ENCODE measurements at regions not wholly inside any gene's neighbourhood (a gene's known extent, or its start where the extent isn't known, plus 50 kb on each side); places are given as distances from the start of the nearest gene placed in this dataset.
A peak's percentile ranks its signal among the peaks of the same experiment; 100 is the strongest.

GRCh38 chr1:88265606-88266005 lies 418.5 kb upstream of the PKN2 start:
- DNase-seq = no peak

DNA sequence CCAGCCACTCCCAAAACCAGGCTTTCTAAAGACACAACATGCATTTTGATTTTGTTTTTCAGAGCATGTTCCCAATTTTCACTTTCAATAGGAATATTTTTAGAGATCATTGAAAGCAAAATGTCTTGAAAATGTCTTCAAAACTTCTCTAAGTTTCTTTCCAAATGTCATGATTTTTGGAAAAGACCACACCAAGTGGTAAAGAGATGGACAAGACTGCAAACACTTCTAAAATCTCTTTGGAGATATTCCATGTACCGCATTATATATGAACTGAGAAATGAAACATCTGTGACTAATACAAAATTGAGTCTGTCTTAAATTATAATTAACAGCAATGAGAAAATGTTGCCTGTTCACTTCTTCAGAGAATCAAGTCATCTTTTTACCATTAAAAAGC lies 418.0 kb upstream of the PKN2 start:
- peak; percentile 14 for DNase-seq

GRCh38 chr1:88272216-88272615 lies 411.9 kb upstream of the PKN2 start:
- DNase-seq = no peak

DNA sequence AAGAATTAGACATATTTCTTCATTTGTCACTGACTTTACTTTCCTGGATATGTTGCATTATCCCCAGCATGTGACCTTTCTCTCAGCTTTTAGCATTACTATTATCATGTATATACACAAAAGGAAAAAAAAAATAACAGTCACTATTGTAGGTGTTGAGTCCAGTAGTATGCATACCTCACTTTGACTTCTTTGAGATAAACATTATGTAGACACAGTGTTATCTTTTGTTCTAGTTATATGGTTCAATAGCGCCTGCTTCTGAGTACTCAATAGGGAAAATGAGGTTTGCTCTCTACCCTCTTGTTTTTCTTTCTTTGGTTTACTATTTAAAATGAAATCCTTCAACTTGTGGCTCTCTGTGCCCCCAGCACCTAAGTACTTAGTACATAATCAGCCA lies 409.6 kb upstream of the PKN2 start:
- no peak for DNase-seq

- DNase-seq = peak; percentile 5
Measured at GRCh38 chr1:88275259-88275862, 408.7 kb upstream of the PKN2 start.

- DNase-seq = peak; percentile 76
Measured at GRCh38 chr1:88276163-88276562, 407.9 kb upstream of the PKN2 start.

DNA sequence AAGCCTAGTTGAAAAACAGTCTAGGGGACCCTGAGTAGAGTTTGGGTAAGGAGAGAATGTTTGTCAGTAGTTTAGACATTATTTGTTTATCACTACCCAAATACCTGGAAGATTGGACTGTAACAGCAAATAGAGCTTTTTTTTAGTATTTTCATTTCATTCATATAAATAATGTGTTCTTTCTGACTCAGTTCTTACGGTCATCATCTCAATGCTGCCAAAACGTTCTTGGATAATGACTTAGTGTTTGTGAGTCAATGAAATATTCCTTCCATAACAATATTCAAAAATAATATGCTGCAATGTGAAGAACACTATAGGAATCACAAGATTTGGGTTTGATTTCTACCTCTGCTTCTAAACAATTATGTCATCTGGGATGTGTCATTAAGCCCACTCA lies 400.0 kb upstream of the PKN2 start:
- peak; percentile 3 for DNase-seq

DNA sequence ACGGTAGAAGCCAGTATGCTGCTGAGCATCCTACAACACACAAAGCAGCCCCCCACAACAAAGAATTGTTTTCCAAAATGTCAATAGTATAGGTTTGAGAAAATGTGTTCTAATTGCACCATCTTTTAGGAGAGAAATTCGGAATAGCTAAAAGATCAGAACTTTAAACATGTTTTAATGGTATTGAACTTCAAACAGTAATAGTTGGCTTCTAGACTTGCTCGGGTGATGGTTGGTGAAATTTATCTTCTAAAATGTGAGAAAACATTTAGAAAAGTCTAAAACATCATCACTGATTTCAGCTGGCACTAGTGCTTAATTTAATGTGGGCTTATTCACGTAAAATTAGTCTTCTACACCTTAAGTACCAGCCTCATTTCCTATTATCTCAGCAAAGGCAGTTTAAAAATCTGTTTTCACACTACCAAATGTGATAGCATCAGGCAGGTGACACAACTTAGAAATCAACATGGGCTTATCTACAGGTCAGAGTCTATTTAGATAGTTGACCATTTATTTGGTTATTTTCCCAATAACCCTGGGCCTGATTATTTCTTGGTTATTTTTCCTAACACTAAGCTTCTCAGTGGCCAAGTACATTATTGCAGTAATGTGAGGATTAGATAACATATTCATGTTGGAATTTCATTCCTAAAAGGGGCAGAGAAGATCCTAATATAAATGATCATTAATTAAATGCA lies 399.3 kb upstream of the PKN2 start:
- DNase-seq = no peak

GRCh38 chr1:88286716-88287115 lies 397.4 kb upstream of the PKN2 start:
- no peak for DNase-seq

GRCh38 chr1:88288571-88288970 lies 395.5 kb upstream of the PKN2 start:
- no peak for DNase-seq

DNA sequence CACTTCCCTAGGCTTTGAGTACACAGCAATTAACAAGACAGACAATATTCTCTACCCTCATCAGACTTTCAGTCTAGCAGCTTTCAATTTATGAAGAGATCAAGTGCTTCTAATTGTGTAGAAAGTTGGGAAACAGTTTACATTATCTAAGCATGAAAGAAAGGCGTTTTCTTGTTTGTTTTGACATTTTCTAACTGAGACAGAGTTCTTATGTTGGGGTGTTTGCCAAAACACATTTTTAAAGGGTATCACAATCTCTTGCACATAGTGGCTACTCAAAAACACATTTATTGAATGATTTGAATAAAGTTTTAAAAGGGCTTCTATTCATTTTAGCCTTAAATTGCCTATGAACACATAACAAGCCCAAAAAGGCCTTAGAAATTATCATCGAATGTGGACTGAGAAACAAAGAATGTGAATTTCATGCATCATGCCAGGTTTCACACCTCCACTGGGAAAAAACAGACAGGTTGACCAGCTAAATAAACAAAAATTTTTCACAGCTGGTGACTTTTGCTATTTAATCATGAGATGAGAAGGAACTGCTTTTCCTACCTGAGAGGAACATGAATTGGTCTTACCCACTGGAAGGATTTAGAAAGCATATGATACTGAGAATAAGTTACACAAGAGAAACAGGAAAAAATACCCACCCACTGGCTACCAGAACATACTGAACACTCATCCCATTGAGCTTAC lies 394.5 kb upstream of the PKN2 start:
- DNase-seq = no peak

- no peak for DNase-seq
Measured at GRCh38 chr1:88291611-88292354, 392.3 kb upstream of the PKN2 start.

DNA sequence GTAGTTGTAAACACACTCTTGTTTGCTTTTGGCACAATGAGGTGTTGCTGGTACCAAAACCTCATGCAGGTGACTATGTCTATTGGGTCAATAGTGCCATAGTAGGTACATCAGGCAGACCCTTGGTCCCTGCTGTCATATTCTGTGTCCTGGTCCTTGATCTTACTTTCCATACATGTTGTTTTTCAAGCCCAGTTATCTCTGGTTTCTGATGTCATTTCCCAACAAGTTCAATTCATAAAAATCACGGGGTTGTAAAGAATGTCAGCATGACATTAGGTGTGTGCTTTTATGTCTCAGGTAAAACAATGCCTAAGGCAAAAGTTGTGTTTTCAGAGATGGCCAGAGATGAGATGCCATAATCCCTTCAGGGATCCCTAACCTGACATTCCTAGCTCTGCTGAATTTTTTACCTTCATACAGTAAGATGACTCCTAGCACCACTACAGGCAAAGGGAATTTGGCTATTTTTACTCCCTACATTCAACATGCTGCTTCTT lies 390.3 kb upstream of the PKN2 start:
- no peak for DNase-seq

- DNase-seq = no peak
Measured at GRCh38 chr1:88296227-88296626, 387.8 kb upstream of the PKN2 start.

GRCh38 chr1:88296642-88297041 lies 387.4 kb upstream of the PKN2 start:
- DNase-seq = no peak

GRCh38 chr1:88298506-88298905 lies 385.6 kb upstream of the PKN2 start:
- peak; percentile 6 for DNase-seq

GRCh38 chr1:88300752-88301263 lies 383.3 kb upstream of the PKN2 start:
- DNase-seq = no peak

- peak; percentile 46 for DNase-seq
Measured at GRCh38 chr1:88302843-88303486, 381.1 kb upstream of the PKN2 start.

GRCh38 chr1:88311265-88311664 lies 372.8 kb upstream of the PKN2 start:
- DNase-seq = no peak

DNA sequence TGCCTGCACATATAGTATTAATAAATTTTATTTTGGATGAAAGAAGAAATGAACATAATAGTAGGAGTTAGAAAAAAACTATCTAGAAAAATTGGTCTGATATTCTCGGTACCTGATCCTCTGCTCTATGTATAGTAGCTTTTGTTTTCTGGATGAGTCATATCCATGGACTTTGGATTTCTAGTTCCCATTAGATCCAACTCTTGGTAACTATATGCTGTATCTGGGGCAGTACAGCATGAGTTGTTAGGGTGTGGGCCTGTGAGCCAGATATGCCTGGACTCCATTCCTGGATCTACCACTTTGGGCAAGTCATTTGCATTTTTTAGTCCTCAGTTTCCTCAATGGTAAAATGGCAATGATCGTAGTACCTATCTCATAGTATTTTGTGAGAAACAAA lies 372.2 kb upstream of the PKN2 start:
- no peak for DNase-seq

DNA sequence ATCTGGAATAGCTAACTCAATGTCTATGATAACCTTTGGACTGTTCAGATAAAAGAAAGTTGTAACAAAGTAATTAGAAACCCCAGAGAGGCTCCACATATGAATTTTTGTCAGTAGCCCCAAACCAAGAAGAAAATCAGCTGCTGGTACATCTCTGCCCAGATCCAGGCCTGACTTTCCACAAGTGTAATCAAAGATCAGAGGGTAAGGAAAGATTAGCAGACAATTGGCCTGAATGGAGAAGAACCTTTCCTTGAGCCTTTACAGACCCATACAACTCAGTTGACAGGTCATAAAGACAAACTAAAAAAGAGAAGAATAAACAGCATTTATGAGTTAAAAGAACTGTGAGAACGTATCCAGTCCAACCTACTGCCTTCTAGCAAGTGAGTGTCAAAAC lies 366.7 kb upstream of the PKN2 start:
- no peak for DNase-seq

DNA sequence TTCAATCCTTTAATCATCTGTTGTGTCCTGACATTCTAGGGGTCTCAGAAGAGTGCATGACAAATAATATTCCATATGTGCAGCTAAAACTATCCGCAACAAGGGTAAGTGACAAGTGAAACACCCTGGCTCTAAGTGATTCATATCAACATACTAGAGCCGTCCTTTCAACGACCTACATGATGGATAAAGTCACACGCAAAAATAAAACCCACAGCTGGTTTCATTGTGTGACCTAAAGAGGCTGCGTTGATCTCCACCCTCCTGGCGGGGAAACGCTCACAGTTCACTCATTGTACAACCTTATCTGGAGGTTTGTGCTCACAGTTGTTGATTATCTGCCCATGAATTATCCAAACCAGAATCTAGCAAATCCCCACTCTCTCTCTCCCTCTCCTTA lies 365.3 kb upstream of the PKN2 start:
- no peak for DNase-seq

Data from fibroblast of skin of scalp (primary cell).